ENCODE measurements at regions not wholly inside any gene's neighbourhood (a gene's known extent, or its start where the extent isn't known, plus 50 kb on each side); places are given as distances from the start of the nearest gene placed in this dataset.

DNA sequence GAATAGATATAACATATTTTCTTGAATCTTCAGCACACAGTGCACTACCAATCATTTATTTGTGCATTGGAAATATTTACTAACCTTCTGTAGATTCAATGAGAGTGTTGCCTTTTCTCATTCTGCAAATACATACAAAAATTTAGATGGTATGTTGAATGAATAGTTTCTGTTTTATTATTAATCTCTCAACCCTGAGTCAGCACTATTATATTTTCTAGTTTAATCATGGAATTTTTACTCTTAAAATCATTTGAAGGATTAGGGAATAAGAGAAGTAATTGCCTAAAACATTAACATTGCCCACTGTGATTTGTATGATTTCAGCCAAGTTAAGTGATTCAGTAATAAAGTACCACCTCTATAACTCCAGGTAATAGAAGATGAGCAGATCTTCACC is 370.2 kb upstream of the CDH7 start (continued):
- TF ChIP-seq ZBTB39 (CRISPR knock-in tag; IDR thresholded peaks at IDR 0.05), result no peak
- TF ChIP-seq, protein P1, sequence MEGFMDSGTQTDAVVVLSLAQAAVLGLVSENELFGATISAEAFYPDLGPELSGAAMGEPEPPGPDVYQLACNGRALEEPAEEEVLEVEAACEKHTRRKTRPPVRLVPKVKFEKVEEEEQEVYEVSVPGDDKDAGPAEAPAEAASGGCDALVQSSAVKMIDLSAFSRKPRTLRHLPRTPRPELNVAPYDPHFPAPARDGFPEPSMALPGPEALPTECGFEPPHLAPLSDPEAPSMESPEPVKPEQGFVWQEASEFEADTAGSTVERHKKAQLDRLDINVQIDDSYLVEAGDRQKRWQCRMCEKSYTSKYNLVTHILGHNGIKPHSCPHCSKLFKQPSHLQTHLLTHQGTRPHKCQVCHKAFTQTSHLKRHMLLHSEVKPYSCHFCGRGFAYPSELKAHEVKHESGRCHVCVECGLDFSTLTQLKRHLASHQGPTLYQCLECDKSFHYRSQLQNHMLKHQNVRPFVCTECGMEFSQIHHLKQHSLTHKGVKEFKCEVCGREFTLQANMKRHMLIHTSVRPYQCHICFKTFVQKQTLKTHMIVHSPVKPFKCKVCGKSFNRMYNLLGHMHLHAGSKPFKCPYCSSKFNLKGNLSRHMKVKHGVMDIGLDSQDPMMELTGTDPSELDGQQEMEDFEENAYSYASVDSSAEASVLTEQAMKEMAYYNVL (CRISPR knock-in tag; IDR thresholded peaks at IDR 0.05; ENCODE audit: borderline replicate concordance), result no peak
- no peak for TF ChIP-seq MXI1 (IDR thresholded peaks at IDR 0.05; ENCODE audit: borderline replicate concordance, low read depth, low read length)
- TF ChIP-seq MEIS2 (CRISPR knock-in tag; IDR thresholded peaks at IDR 0.05), result no peak

GRCh38 chr18:65372904-65373303 is 377.9 kb upstream of the CDH7 start:
- no peaks in the 10 kb centered on the region for H3K4me1 ChIP-seq (ENCODE audit: insufficient read depth, low read length)
- H3K36me3 ChIP-seq (replicated peaks in 1 of 2; ENCODE audit: control insufficient read depth in 1 of 2, insufficient read depth in 2 of 2, low read length in 2 of 2), result no peaks in the 10 kb centered on the region
- ATAC-seq, result no peak
- no peaks in the 10 kb centered on the region for H3K79me2 ChIP-seq (ENCODE audit: insufficient read depth, low read length)
- no peak for FAIRE-seq
- no TSS peak for BruUV-seq (replicated peaks)
- 9% methylated on average over 3 of the region's 3 CpGs for WGBS (ENCODE audit: low lambda C conversion rate)
- H3K4me2 ChIP-seq (ENCODE audit: low read depth, low read length), result no peak overlapping the region
- intact Hi-C loops (cut with micrococcal nuclease; ENCODE audit: unreplicated experiment) (no loop called here), in situ Hi-C loops (cut with HindIII; ENCODE audit: extremely low pct_ligation_motif_present, low pct_unique_long_range_greater_than_20kb) (no loop called here)
- H3K9me3 ChIP-seq (ENCODE audit: low read length), result no peaks in the 10 kb centered on the region
- no peaks in the 10 kb centered on the region for H4K20me1 ChIP-seq (ENCODE audit: insufficient read depth, low read length)
- ChIA-PET CTCF (ENCODE audit: low intra/inter-chr PET ratio, low total read pairs) (no interaction called here), POLR2A (no interaction called here)
- H3K27ac ChIP-seq (ENCODE audit: extremely low read length, insufficient read depth, low read length), result no peak overlapping the region
- H3K4me3 ChIP-seq (replicated peaks in 1 of 3; ENCODE audit: insufficient read depth in 1 of 3, low read depth in 2 of 3, low read length in 3 of 3), result no peak overlapping the region
- no peaks in the 10 kb centered on the region for H3K27me3 ChIP-seq (ENCODE audit: control insufficient read depth in 1 of 2, insufficient read depth in 2 of 2, low read length in 2 of 2)
- no peak for DNase-seq (ENCODE audit: low spot score)
- H3K9ac ChIP-seq (ENCODE audit: insufficient read depth, low read depth, low read length), result no peak overlapping the region
- H2AFZ ChIP-seq (ENCODE audit: low read length), result no peak overlapping the region
- TF ChIP-seq ZNF382 (CRISPR knock-in tag; IDR thresholded peaks at IDR 0.05; ENCODE audit: borderline replicate concordance) (no peak), TBL1XR1 (IDR thresholded peaks at IDR 0.05; ENCODE audit: borderline replicate concordance, low read length, partially characterized antibody) (no peak), ZNF564 (CRISPR knock-in tag; IDR thresholded peaks at IDR 0.05) (no peak), PCBP2 (optimal IDR thresholded peaks at IDR 0.05; ENCODE audit: low read depth, low read length, poor library complexity, severe bottlenecking) (no peak), GLI4 (CRISPR knock-in tag; IDR thresholded peaks at IDR 0.05; ENCODE audit: borderline replicate concordance) (no peak), BORCS8-MEF2B (CRISPR knock-in tag; IDR thresholded peaks at IDR 0.05) (no peak), ZNF558 (CRISPR knock-in tag; IDR thresholded peaks at IDR 0.05; ENCODE audit: borderline replicate concordance) (no peak), ZNF746 (CRISPR knock-in tag; IDR thresholded peaks at IDR 0.05) (no peak), MEIS1 (CRISPR knock-in tag; IDR thresholded peaks at IDR 0.05; ENCODE audit: borderline replicate concordance) (no peak), NBN (conservative IDR thresholded peaks at IDR 0.05) (no peak), ZNF326 (CRISPR knock-in tag; IDR thresholded peaks at IDR 0.05; ENCODE audit: borderline replicate concordance) (no peak), GATAD2A (CRISPR knock-in tag; IDR thresholded peaks at IDR 0.05) (no peak), ZMYM4 (CRISPR knock-in tag; IDR thresholded peaks at IDR 0.05) (no peak), FOXC1 (CRISPR knock-in tag; IDR thresholded peaks at IDR 0.05; ENCODE audit: borderline replicate concordance) (no peak)
- TF ChIP-seq, protein P2, sequence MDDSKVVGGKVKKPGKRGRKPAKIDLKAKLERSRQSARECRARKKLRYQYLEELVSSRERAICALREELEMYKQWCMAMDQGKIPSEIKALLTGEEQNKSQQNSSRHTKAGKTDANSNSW (CRISPR knock-in tag; IDR thresholded peaks at IDR 0.05; ENCODE audit: borderline replicate concordance), result no peak
- TF ChIP-seq, protein P1 (CRISPR knock-in tag; IDR thresholded peaks at IDR 0.05; ENCODE audit: borderline replicate concordance), result no peak
